HG03103 (cell line): ENCODE measurements at regions not wholly inside any gene's neighbourhood (a gene's known extent, or its start where the extent isn't known, plus 50 kb on each side); places are given as distances from the start of the nearest gene placed in this dataset.
"Not testable (repeated sequence)": the region's sequence is repeated elsewhere in the genome, so short reads cannot be mapped to it uniquely, and the experiment has no call there.

Experiments
- ATAC-seq: cut with Tn5 transposase; IDR thresholded peaks from one replicate; pipeline ENCODE4 v1.9.1; 2021; ENCODE audit warnings: low read depth; ENCODE audit not compliant: unreplicated experiment

GRCh38 chr5:99099691-99100090, 170.9 kb upstream of the CHD1 start:
- no peak for ATAC-seq

- no peak for ATAC-seq
These were observed 161.2 kb upstream of the CHD1 start for GRCh38 chr5:99089822-99090549.

DNA sequence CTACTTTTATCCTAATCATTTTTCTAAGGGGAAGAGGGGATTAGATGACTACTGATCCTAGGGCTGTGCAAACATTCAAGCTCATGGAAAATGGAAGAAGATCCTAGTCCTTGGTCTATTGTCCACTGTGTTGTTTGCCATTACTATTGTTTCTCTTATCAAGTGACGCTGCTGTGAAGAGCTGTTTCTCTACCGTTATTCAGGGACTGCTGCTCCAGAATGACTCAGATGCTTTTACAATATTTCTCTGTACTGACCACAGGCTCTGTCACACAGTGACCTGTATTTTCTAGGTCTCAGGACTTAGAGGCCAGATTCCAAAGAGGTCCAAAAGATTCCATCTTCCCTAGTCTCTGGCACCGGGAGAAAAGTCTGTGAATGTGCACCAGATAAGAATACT, 159.5 kb upstream of the CHD1 start:
- ATAC-seq: no peak

- ATAC-seq: no peak
These were observed 154.4 kb upstream of the CHD1 start for GRCh38 chr5:99083197-99083596.

- ATAC-seq: no peak
These were observed 152.9 kb upstream of the CHD1 start for GRCh38 chr5:99081711-99082110.

GRCh38 chr5:99076723-99077640, 148.2 kb upstream of the CHD1 start:
- ATAC-seq: peak; percentile 59

DNA sequence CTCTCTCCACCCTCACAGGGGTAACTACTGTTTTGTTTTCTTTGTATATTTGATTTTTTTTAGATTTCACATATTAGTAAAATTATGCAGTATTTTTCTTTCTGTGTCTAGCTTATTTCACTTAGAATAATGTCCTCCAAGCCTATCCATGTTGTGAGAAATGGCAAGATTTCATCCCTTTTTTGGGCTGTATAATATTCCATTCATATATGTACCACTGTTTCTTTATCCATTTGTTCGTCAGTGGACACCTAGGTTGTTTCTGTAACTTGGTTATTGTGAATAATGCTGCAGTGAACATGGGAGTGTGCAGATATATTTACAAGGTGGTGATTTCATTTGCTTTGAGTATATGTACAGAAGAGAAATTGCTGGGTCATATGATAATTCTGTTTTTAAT, 144.0 kb upstream of the CHD1 start:
- ATAC-seq: no peak

DNA sequence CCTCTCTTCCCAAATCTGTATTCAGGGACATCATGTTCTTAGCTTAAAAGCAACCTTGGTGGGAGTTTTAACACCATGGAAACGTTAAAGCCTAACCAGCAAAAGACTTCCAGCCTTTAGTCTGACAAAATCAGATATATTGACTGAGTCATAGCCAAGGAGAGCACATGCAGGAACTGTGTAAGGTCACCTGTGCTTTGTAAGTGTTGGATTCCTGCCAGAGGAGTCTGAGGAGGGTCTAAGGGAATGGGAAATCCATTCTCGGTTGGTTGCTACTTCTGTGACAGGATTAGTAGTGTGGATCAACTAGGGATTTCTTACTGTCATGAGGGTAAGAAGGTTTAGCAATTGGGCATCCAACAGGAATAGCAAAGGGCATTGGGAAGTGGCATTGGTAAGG, 142.0 kb upstream of the CHD1 start:
- ATAC-seq: no peak

DNA sequence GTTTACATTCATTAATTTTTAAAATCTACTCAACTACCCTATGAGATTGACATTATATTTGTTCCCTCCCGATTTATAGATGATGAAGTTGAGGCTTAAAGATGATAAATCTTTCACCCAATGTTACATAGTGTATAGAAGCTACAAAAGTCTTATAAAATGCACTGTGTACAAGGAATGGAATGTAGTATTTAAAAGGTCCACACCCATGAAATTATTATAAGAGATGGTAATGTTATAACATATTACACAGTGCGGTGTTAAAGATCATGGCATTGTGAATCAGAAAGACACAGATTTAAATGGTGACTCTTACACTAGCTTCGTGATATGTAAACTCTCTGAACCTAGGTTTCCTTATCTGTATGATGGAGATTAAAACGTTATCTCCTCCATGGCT, 141.6 kb upstream of the CHD1 start:
- ATAC-seq: no peak

GRCh38 chr5:99068944-99069650, 140.3 kb upstream of the CHD1 start:
- ATAC-seq: peak; percentile 86

- ATAC-seq: no peak
These were observed 134.9 kb upstream of the CHD1 start for GRCh38 chr5:99063737-99064136.

GRCh38 chr5:99061711-99062110, 132.9 kb upstream of the CHD1 start:
- ATAC-seq: no peak

DNA sequence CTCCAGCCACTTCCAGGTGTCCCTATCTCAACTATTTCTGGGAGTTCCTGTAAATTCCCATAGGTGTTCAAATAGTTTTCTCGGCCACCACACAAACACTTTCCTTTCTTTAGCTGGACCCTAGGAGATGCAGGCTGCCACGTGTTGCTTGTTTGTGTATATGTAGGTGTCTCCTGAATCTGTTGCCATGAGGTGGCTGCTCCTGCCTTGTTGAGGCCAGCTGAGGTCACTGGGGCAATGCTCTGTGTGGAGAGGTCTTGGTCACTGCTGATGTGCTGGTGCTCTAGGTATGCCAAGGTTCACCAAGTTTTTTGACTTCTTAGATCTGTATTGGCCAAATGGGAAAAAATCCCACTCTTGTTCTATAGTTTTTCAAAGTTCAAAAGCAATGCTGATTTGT, 132.5 kb upstream of the CHD1 start:
- no peak for ATAC-seq

GRCh38 chr5:99060306-99061261, 131.8 kb upstream of the CHD1 start:
- ATAC-seq: peak; percentile 44

GRCh38 chr5:99059685-99060084, 130.9 kb upstream of the CHD1 start:
- peak; percentile 67 for ATAC-seq

GRCh38 chr5:99058466-99058865, 129.7 kb upstream of the CHD1 start:
- no peak for ATAC-seq

DNA sequence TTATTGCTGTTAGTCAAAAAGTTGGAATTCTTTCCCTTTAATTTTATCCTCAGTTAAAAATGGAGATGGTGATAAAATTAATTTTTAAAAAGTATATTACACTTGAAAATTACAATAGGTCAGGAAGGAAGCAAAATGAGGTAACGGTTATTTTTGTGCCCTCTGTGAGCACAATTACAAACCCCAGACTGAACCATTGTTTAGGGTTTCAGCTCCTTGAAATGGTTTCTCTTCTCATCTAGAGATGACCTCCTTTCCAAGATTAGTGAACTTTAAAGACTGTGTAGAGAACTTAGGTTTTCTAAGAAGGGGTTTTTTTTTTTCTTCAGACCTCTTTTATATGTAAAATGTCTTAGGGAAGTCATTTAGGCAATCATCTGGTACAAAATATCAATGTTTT, 126.2 kb upstream of the CHD1 start:
- peak; percentile 63 for ATAC-seq

DNA sequence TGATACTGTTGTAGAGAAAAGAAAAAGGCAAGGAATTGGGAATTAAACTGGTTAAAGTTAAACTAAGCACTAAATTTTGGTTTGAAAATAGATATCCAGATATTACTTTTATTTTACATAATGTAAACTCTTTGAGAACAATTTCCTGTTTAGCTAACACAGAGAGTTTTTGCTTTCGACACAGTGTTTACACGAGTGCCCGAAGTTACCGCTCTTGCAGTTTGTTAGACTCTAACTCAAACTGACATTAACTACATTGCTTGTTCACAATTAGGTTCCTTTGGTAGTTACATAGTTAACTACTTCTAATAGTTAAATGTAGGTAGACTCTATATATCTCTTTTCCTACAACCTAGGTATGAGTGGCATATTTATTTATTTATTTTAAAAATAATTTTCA, 117.1 kb upstream of the CHD1 start:
- ATAC-seq: no peak

DNA sequence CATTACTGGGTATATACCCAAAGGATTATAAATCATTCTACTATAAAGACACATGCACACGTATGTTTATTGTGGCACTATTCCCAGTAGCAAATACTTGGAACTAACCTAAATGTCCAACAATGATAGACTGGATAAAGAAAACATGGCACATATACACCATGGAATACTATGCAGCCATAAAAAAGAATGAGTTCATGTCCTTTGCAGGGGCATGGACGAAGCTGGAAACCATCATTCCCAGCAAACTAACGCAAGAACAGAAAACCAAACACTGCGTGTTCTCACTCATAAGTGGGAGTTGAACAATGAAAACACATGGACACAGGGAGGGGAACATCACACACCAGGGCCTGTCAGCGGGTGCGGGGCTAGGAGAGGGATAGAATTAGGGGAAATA, 114.5 kb upstream of the CHD1 start:
- ATAC-seq: not testable (repeated sequence)

DNA sequence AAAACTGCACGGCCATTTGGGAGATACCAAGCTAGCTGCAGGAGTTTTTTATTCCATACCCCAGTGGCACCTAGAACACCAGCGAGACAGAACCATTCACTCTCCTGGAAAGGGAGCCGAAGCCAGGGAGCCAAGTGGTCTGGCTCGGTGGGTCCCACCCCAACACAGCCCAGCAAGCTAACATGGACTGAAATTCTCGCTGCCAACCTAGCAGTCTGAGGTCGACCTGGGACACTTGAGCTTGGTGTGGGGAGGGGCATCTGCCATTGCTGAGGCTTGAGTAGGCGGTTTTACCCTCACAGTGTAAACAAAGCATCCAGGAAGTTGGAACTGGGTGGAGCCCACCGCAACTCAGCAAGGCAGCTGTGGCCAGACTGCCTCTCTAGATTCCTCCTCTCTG, 108.9 kb upstream of the CHD1 start:
- no peak for ATAC-seq
